HEK293 (cell line): ENCODE measurements at regions not wholly inside any gene's neighbourhood (a gene's known extent, or its start where the extent isn't known, plus 50 kb on each side); places are given as distances from the start of the nearest gene placed in this dataset.

Experiments used
- KLF10 ChIP-seq: fragments of 450-650 bp; IDR thresholded peaks from 2 replicates; pipeline ENCODE4 v1.5.1; 2018; ENCODE audit warnings: missing biosample characterization, mild to moderate bottlenecking, missing genetic modification characterization
- OVOL3 ChIP-seq: fragments of 450-650 bp; formaldehyde crosslinking; IDR thresholded peaks from 2 replicates; pipeline ENCODE4 v1.5.1; 2016; ENCODE audit warnings: missing biosample characterization, missing genetic modification characterization
- TCF7L2 ChIP-seq: IDR thresholded peaks from 2 replicates; pipeline ENCODE4 v1.6.1; 2011; ENCODE audit warnings: low read depth, mild to moderate bottlenecking, inconsistent platforms, low read length, moderate library complexity, borderline replicate concordance
- ZEB2 ChIP-seq: fragments of 450-650 bp; formaldehyde crosslinking; IDR thresholded peaks from 2 replicates; pipeline ENCODE4 v1.5.1; 2016; ENCODE audit warnings: missing biosample characterization, missing genetic modification characterization
- ZFP41 ChIP-seq: fragments of 450-650 bp; formaldehyde crosslinking; IDR thresholded peaks from 2 replicates; pipeline ENCODE4 v1.5.1; 2016; ENCODE audit warnings: missing biosample characterization, missing genetic modification characterization, borderline replicate concordance
- ZFP69B ChIP-seq: fragments of 450-650 bp; formaldehyde crosslinking; IDR thresholded peaks from 2 replicates; pipeline ENCODE4 v1.5.1; 2016; ENCODE audit warnings: missing biosample characterization, missing genetic modification characterization
- ZNF10 ChIP-seq: fragments of 450-650 bp; formaldehyde crosslinking; IDR thresholded peaks from 2 replicates; pipeline ENCODE4 v1.5.1; 2017; ENCODE audit warnings: missing biosample characterization, missing genetic modification characterization
- ZNF121 ChIP-seq: fragments of 450-650 bp; formaldehyde crosslinking; IDR thresholded peaks from 2 replicates; pipeline ENCODE4 v1.5.1; 2016; ENCODE audit warnings: missing biosample characterization, missing genetic modification characterization
- ZNF138 ChIP-seq: fragments of 450-650 bp; formaldehyde crosslinking; IDR thresholded peaks from 2 replicates; pipeline ENCODE4 v1.5.1; 2016; ENCODE audit warnings: missing biosample characterization, missing genetic modification characterization, borderline replicate concordance
- ZNF24 ChIP-seq: fragments of 450-650 bp; formaldehyde crosslinking; IDR thresholded peaks from 2 replicates; pipeline ENCODE4 v1.5.1; 2016; ENCODE audit warnings: missing biosample characterization, missing genetic modification characterization
- ZNF292 ChIP-seq: fragments of 450-650 bp; formaldehyde crosslinking; IDR thresholded peaks from 2 replicates; pipeline ENCODE4 v1.5.1; 2016; ENCODE audit warnings: low read depth, missing biosample characterization, missing genetic modification characterization, borderline replicate concordance
- TF ChIP-seq, protein P1 (sequence below): fragments of 450-650 bp; formaldehyde crosslinking; IDR thresholded peaks from 2 replicates; pipeline ENCODE4 v1.5.1; 2016; ENCODE audit warnings: missing biosample characterization, missing genetic modification characterization
- TF ChIP-seq, protein P2 (sequence below): fragments of 450-650 bp; formaldehyde crosslinking; conservative IDR thresholded peaks from 2 replicates; pipeline ENCODE4 v1.5.1; 2016; ENCODE audit warnings: low read depth, missing biosample characterization, missing genetic modification characterization

DNA sequence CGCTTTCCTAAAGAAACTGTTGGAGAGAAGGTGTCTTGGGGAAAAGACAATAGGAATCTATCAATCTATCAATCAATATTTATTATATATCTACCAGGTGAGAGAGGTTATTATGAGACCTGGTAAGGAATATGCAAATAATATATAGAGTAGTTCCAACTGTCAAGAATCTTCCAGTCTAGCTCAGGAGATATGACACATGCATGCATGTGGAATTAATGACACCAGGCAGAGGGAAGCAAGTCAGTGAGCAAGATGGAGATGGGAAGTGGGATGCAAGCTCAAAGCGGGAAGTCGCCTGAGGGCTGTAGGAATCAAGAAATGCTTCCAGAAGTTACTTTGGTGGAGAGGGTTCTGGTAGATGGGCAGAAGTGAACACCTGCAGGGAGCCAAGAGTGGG, 187.4 kb upstream of the NRP1 start:
- TF ChIP-seq KLF10 (tag by site-specific recombination) (no peak), ZNF138 (no peak), OVOL3 (no peak), ZFP41 (tag by site-specific recombination) (no peak), ZEB2 (no peak), ZFP69B (tag by site-specific recombination) (no peak), ZNF10 (tag by site-specific recombination) (no peak), TCF7L2 (no peak), ZNF292 (tag by site-specific recombination) (no peak), ZNF121 (no peak), ZNF24 (tag by site-specific recombination) (no peak)
- TF ChIP-seq, protein P1, sequence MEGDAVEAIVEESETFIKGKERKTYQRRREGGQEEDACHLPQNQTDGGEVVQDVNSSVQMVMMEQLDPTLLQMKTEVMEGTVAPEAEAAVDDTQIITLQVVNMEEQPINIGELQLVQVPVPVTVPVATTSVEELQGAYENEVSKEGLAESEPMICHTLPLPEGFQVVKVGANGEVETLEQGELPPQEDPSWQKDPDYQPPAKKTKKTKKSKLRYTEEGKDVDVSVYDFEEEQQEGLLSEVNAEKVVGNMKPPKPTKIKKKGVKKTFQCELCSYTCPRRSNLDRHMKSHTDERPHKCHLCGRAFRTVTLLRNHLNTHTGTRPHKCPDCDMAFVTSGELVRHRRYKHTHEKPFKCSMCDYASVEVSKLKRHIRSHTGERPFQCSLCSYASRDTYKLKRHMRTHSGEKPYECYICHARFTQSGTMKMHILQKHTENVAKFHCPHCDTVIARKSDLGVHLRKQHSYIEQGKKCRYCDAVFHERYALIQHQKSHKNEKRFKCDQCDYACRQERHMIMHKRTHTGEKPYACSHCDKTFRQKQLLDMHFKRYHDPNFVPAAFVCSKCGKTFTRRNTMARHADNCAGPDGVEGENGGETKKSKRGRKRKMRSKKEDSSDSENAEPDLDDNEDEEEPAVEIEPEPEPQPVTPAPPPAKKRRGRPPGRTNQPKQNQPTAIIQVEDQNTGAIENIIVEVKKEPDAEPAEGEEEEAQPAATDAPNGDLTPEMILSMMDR = no peak
- TF ChIP-seq, protein P2, sequence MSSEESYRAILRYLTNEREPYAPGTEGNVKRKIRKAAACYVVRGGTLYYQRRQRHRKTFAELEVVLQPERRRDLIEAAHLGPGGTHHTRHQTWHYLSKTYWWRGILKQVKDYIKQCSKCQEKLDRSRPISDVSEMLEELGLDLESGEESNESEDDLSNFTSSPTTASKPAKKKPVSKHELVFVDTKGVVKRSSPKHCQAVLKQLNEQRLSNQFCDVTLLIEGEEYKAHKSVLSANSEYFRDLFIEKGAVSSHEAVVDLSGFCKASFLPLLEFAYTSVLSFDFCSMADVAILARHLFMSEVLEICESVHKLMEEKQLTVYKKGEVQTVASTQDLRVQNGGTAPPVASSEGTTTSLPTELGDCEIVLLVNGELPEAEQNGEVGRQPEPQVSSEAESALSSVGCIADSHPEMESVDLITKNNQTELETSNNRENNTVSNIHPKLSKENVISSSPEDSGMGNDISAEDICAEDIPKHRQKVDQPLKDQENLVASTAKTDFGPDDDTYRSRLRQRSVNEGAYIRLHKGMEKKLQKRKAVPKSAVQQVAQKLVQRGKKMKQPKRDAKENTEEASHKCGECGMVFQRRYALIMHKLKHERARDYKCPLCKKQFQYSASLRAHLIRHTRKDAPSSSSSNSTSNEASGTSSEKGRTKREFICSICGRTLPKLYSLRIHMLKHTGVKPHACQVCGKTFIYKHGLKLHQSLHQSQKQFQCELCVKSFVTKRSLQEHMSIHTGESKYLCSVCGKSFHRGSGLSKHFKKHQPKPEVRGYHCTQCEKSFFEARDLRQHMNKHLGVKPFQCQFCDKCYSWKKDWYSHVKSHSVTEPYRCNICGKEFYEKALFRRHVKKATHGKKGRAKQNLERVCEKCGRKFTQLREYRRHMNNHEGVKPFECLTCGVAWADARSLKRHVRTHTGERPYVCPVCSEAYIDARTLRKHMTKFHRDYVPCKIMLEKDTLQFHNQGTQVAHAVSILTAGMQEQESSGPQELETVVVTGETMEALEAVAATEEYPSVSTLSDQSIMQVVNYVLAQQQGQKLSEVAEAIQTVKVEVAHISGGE (tag by site-specific recombination) = no peak
